Smooth muscle cell (in vitro differentiated cells): ENCODE measurements at regions not wholly inside any gene's neighbourhood (a gene's known extent, or its start where the extent isn't known, plus 50 kb on each side); places are given as distances from the start of the nearest gene placed in this dataset.

Source experiments
- DNase-seq: peaks from one replicate; lab custom pipeline; 2025; ENCODE audit not compliant: unreplicated experiment; lab: John Stamatoyannopoulos, UW
- H2AFZ ChIP-seq: fragments of 200-600 bp; sonication (generic); 2 replicates; pipeline ENCODE4 v1.6.0; 2016; ENCODE audit warnings: antibody characterized with exemption, low read depth, mild to moderate bottlenecking
- H3F3A ChIP-seq: fragments of 200-600 bp; sonication (generic); 2 replicates; pipeline ENCODE4 v1.6.0; 2017; ENCODE audit warnings: antibody characterized with exemption, low read depth
- H3K27ac ChIP-seq: fragments of 200-600 bp; sonication (generic); 2 replicates; pipeline ENCODE4 v1.5.1; 2016; ENCODE audit warnings: low read depth, mild to moderate bottlenecking
- H3K27me3 ChIP-seq: fragments of 200-600 bp; sonication (generic); 2 replicates; pipeline ENCODE4 v1.6.1; 2016; ENCODE audit warnings: low read depth, mild to moderate bottlenecking
- H3K36me3 ChIP-seq: fragments of 200-600 bp; sonication (generic); 2 replicates; pipeline ENCODE4 v1.5.1; 2016; ENCODE audit warnings: low read depth
- H3K4me1 ChIP-seq: fragments of 200-600 bp; sonication (generic); 2 replicates; pipeline ENCODE4 v1.5.1; 2016; ENCODE audit warnings: low read depth
- H3K4me2 ChIP-seq: fragments of 200-600 bp; sonication (generic); 2 replicates; pipeline ENCODE4 v1.6.0; 2016; ENCODE audit warnings: mild to moderate bottlenecking
- H3K4me3 ChIP-seq: fragments of 200-600 bp; sonication (generic); 2 replicates; pipeline ENCODE4 v1.5.1; 2016; ENCODE audit warnings: mild to moderate bottlenecking
- H3K79me2 ChIP-seq: fragments of 200-600 bp; sonication (generic); 2 replicates; pipeline ENCODE4 v1.6.0; 2016; ENCODE audit warnings: low read depth, mild to moderate bottlenecking
- H3K9ac ChIP-seq: fragments of 200-600 bp; sonication (generic); 2 replicates; pipeline ENCODE4 v1.6.0; 2016; ENCODE audit warnings: low read depth
- H3K9me3 ChIP-seq: fragments of 200-600 bp; sonication (generic); replicated peaks from 2 replicates; pipeline ENCODE4 v1.5.1; 2016; ENCODE audit warnings: low read depth
- H4K20me1 ChIP-seq: fragments of 200-600 bp; sonication (generic); 2 replicates; pipeline ENCODE4 v1.6.0; 2016; ENCODE audit warnings: low read depth
- CTCF ChIP-seq: fragments of 200-600 bp; sonication (generic); IDR thresholded peaks from 2 replicates; pipeline ENCODE4 v1.5.1; 2017; ENCODE audit warnings: borderline replicate concordance, mild to moderate bottlenecking, antibody characterized with exemption; ENCODE audit not compliant: insufficient read depth, poor library complexity, severe bottlenecking
- WGBS: methylation state at CpG from one replicate; pipeline ENCODE4 v1.1.7; 2016; ENCODE audit warnings: low lambda C conversion rate; 5-methylcytosine and 5-hydroxymethylcytosine counted together

- H3K4me2 ChIP-seq = no peak overlapping the region
- H3K79me2 ChIP-seq = no peaks in the 10 kb centered on the region
- no peak for DNase-seq
- H3K9ac ChIP-seq = no peak overlapping the region
- H3K27ac ChIP-seq = no peak overlapping the region
- no peaks in the 10 kb centered on the region for H3K4me1 ChIP-seq
- no peaks in the 10 kb centered on the region for H3F3A ChIP-seq
- TF ChIP-seq CTCF = no peak
- WGBS = 82% methylated on average over 2 of the region's 2 CpGs
- H3K27me3 ChIP-seq = no peaks in the 10 kb centered on the region
- H2AFZ ChIP-seq = no peak overlapping the region
- H3K36me3 ChIP-seq = no peaks in the 10 kb centered on the region
- no peaks in the 10 kb centered on the region for H3K9me3 ChIP-seq
- H4K20me1 ChIP-seq = no peaks in the 10 kb centered on the region
- H3K4me3 ChIP-seq = no peak overlapping the region
Measured at GRCh38 chr12:85603556-85603955, 232.7 kb downstream of the RASSF9 start.

- Histone ChIP-seq H3K4me2 (no peak overlapping the region), H3F3A (no peaks in the 10 kb centered on the region), H3K4me1 (no peaks in the 10 kb centered on the region), H4K20me1 (no peaks in the 10 kb centered on the region), H3K36me3 (no peaks in the 10 kb centered on the region), H3K9me3 (no peaks in the 10 kb centered on the region), H3K27me3 (no peaks in the 10 kb centered on the region), H3K79me2 (no peaks in the 10 kb centered on the region), H3K9ac (no peak overlapping the region), H2AFZ (no peak overlapping the region), H3K4me3 (no peak overlapping the region), H3K27ac (no peak overlapping the region)
- no peak for TF ChIP-seq CTCF
- 49% methylated on average over 2 of the region's 2 CpGs for whole genome bisulfite sequencing
- DNase-seq = no peak
Measured at GRCh38 chr12:85606455-85606854, 229.8 kb downstream of the RASSF9 start.

- Histone ChIP-seq H3K9ac (no peak overlapping the region), H3K4me1 (no peaks in the 10 kb centered on the region), H3K27me3 (no peaks in the 10 kb centered on the region), H3K27ac (no peak overlapping the region), H4K20me1 (no peaks in the 10 kb centered on the region), H3F3A (no peaks in the 10 kb centered on the region), H3K4me3 (no peak overlapping the region), H2AFZ (no peak overlapping the region), H3K79me2 (no peaks in the 10 kb centered on the region), H3K36me3 (no peaks in the 10 kb centered on the region), H3K4me2 (no peak overlapping the region), H3K9me3 (no peaks in the 10 kb centered on the region)
- DNase-seq = no peak
- TF ChIP-seq CTCF = no peak
- 98% methylated on average over 2 of the region's 2 CpGs for WGBS
Measured at GRCh38 chr12:85609778-85610177, 226.4 kb downstream of the RASSF9 start.

- no peaks in the 10 kb centered on the region for H3K4me1 ChIP-seq
- H3K79me2 ChIP-seq = no peaks in the 10 kb centered on the region
- no peaks in the 10 kb centered on the region for H3K9me3 ChIP-seq
- no peaks in the 10 kb centered on the region for H3K27me3 ChIP-seq
- TF ChIP-seq CTCF = no peak
- 97% methylated on average over 4 of the region's 4 CpGs for WGBS
- no peak overlapping the region for H3K4me2 ChIP-seq
- no peak overlapping the region for H3K9ac ChIP-seq
- no peak overlapping the region for H3K4me3 ChIP-seq
- DNase-seq = no peak
- no peak overlapping the region for H3K27ac ChIP-seq
- H3F3A ChIP-seq = no peaks in the 10 kb centered on the region
- H4K20me1 ChIP-seq = no peaks in the 10 kb centered on the region
- no peak overlapping the region for H2AFZ ChIP-seq
- no peaks in the 10 kb centered on the region for H3K36me3 ChIP-seq
Measured at GRCh38 chr12:85610194-85610593, 226.0 kb downstream of the RASSF9 start.
